PFSK-1 (cell line): ENCODE measurements at regions not wholly inside any gene's neighbourhood (a gene's known extent, or its start where the extent isn't known, plus 50 kb on each side); places are given as distances from the start of the nearest gene placed in this dataset.

ENCODE experiments used
- POLR2AphosphoS5 ChIP-seq: IDR thresholded peaks from 2 replicates; pipeline ENCODE4 v1.6.1; 2012; ENCODE audit warnings: low read depth, mild to moderate bottlenecking, control low read depth, low read length, moderate library complexity
- TAF1 ChIP-seq: IDR thresholded peaks from 2 replicates; pipeline ENCODE4 v1.6.1; 2012; ENCODE audit warnings: low read length, control low read depth, borderline replicate concordance; ENCODE audit not compliant: insufficient read depth

DNA sequence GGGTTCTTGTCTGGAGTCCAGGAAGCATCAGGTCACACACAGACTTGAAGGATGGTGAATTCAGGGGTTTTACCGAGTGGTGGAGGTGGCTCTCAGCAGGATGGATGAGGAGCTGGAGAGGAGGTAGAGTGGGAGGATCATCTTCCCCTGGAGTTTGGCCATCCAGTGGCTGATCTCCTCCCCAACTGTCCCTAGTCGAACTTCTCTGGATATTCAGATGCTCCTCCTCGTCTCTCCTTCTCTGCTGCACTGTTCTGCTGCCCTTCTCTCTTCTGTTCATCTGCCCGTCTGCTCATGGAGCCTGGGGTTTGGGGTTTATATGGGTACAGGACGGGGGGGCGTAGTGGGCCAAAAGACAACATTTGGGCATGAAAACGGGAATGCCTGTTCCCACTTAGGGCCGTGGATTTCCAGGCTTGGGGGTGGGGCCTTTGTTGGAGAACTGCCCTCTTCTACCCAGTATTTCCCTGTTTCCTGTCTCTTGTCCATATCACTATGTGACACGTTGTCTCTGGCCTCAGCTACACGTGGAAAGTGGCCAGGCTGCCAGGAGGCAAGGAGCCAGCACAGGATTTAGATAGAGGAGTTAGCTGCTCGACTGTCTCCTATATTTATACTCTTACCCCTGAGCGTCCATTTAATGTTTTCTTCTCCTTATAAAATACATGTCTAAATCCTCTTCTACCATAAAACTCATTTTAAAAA lies 76.7 kb downstream of the SIPA1L2 start:
- TF ChIP-seq TAF1 = no peak
- no peak for TF ChIP-seq POLR2AphosphoS5
